Mucosa of descending colon (tissue), 3 donors: ENCODE measurements at regions not wholly inside any gene's neighbourhood (a gene's known extent, or its start where the extent isn't known, plus 50 kb on each side); places are given as distances from the start of the nearest gene placed in this dataset.

Source experiments
- ATAC-seq: fragments of 200-7000 bp; cut with Tn5 transposase; one replicate; pipeline ENCODE4 v1.9.1; 2020; ENCODE audit warnings: mild to moderate bottlenecking, moderate library complexity
- DNase-seq, 3 donors: peaks; one replicate each; pipeline ENCODE4 v3.0.0-alpha.2; 2020
- H3K36me3 ChIP-seq: fragments of 200-600 bp; one replicate; pipeline ENCODE4 v1.8.0; 2021; ENCODE audit warnings: low read depth, mild to moderate bottlenecking
- H3K4me1 ChIP-seq: fragments of 200-600 bp; one replicate; pipeline ENCODE4 v1.8.0; 2021; ENCODE audit warnings: low read depth, mild to moderate bottlenecking
- H3K4me3 ChIP-seq: fragments of 200-600 bp; one replicate; pipeline ENCODE4 v1.8.0; 2021; ENCODE audit warnings: mild to moderate bottlenecking
- H3K9me3 ChIP-seq: fragments of 200-600 bp; one replicate; pipeline ENCODE4 v1.8.0; 2021; ENCODE audit warnings: mild to moderate bottlenecking
- CTCF ChIP-seq: fragments of 200-600 bp; IDR thresholded peaks from one replicate; pipeline ENCODE4 v1.8.0; 2022; ENCODE audit warnings: antibody characterized with exemption, mild to moderate bottlenecking
- intact Hi-C, 2 donors: fragments of 100-400 bp; cut with DNase I in 1 of 2; cut with micrococcal nuclease in 1 of 2; formaldehyde crosslinking; loops; one replicate each; pipeline versions ENCODE4 v1.11.0 to v1.11.1; 2022; cut with DNase I, micrococcal nuclease
- donor health status: DM: no; HTN: no; CAD: no; lungs with moderate emphysema.
- donor health status: DM: no; HTN: no; CAD: no.
- donor health status: DM: no; HTN: yes; CAD: no.

GRCh38 chr13:79799059-79799867, 318.3 kb downstream of the NDFIP2 start:
- no peak for ATAC-seq

GRCh38 chr13:79796136-79796535, 315.2 kb downstream of the NDFIP2 start:
- ATAC-seq (no peak), DNase-seq (no peak)
- Histone ChIP-seq H3K4me3 (no peak overlapping the region), H3K36me3 (no peaks in the 10 kb centered on the region), H3K9me3 (no peaks in the 10 kb centered on the region), H3K4me1 (no peaks in the 10 kb centered on the region)
- intact Hi-C loops, result no loop called here
- TF ChIP-seq CTCF, result no peak

More at GRCh38 chr13:79799059-79799867, 318.3 kb downstream of the NDFIP2 start:
- no peak overlapping the region for H3K4me3 ChIP-seq
- H3K4me1 ChIP-seq, result no peaks in the 10 kb centered on the region
- no peak for DNase-seq
- no peaks in the 10 kb centered on the region for H3K36me3 ChIP-seq
- intact Hi-C loops, result no loop called here
- TF ChIP-seq CTCF, result no peak
- H3K9me3 ChIP-seq, result no peaks in the 10 kb centered on the region

GRCh38 chr13:79794931-79795330, 314.0 kb downstream of the NDFIP2 start:
- H3K9me3 ChIP-seq, result no peaks in the 10 kb centered on the region
- DNase-seq (no peak), ATAC-seq (no peak)
- no peak overlapping the region for H3K4me3 ChIP-seq
- no peak for TF ChIP-seq CTCF
- no peaks in the 10 kb centered on the region for H3K4me1 ChIP-seq
- intact Hi-C loops, result no loop called here
- no peaks in the 10 kb centered on the region for H3K36me3 ChIP-seq

GRCh38 chr13:79792716-79793115, 311.8 kb downstream of the NDFIP2 start:
- Histone ChIP-seq H3K36me3 (no peaks in the 10 kb centered on the region), H3K4me1 (no peaks in the 10 kb centered on the region)
- no peak for TF ChIP-seq CTCF

GRCh38 chr13:79791471-79792042, 310.6 kb downstream of the NDFIP2 start:
- ATAC-seq, result no peak
- Histone ChIP-seq H3K4me3 (no peak overlapping the region), H3K9me3 (no peaks in the 10 kb centered on the region), H3K36me3 (no peaks in the 10 kb centered on the region), H3K4me1 (no peaks in the 10 kb centered on the region)
- no peak for DNase-seq
- no peak for TF ChIP-seq CTCF
- intact Hi-C loops, result no loop called here

More at GRCh38 chr13:79792716-79793115, 311.8 kb downstream of the NDFIP2 start:
- Histone ChIP-seq H3K9me3 (no peaks in the 10 kb centered on the region), H3K4me3 (no peak overlapping the region)
- DNase-seq (no peak), ATAC-seq (no peak)
- intact Hi-C loops, result no loop called here
